A549 (cell line): ENCODE measurements at regions not wholly inside any gene's neighbourhood (a gene's known extent, or its start where the extent isn't known, plus 50 kb on each side); places are given as distances from the start of the nearest gene placed in this dataset.

ENCODE experiments used
- CHD2 ChIP-seq: fragments of 150-350 bp; IDR thresholded peaks from 2 replicates; pipeline ENCODE4 v1.6.1; 2014; ENCODE audit warnings: low read length; ENCODE audit not compliant: partially characterized antibody
- CTCF ChIP-seq: fragments of >200 bp; sonication (Bioruptor Twin); formaldehyde crosslinking; IDR thresholded peaks from 3 replicates; pipeline ENCODE4 v1.5.1; 2016
- NPAS2 ChIP-seq: fragments of 250-450 bp; sonication (Bioruptor Pico); IDR thresholded peaks from 2 replicates; pipeline ENCODE4 v1.8.0; 2022; ENCODE audit warnings: mild to moderate bottlenecking, moderate library complexity, borderline replicate concordance
- RFX5 ChIP-seq: fragments of 450-650 bp; IDR thresholded peaks from 2 replicates; pipeline ENCODE4 v1.7.1; 2014; ENCODE audit warnings: antibody characterized with exemption, mild to moderate bottlenecking, moderate library complexity
- SMC3 ChIP-seq: fragments of >200 bp; sonication (Bioruptor Twin); formaldehyde crosslinking; IDR thresholded peaks from 3 replicates; pipeline ENCODE4 v1.6.1; 2018; ENCODE audit warnings: inconsistent platforms
- TF ChIP-seq, protein P1 (sequence below): fragments of 150-350 bp; IDR thresholded peaks from 2 replicates; pipeline ENCODE4 v1.6.1; 2014; ENCODE audit warnings: low read depth, mild to moderate bottlenecking, low read length

DNA sequence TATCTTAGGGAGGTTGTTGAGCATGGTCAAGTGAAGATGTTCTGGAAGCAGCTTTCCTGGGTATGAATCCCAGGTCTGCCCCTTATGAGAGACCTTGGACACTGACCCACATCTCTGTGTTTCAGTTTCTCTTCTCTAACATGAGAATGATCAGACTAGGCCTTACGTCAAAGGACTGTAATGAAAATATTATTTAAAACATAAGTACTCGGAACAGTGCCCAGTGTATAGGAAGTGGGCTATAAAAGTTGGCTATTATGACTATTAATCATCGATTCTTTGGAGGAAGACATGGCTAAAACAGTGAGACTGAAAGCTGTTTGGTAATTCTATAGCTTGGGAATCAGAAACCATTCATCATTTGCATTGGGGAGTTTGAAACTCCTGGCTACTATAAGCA lies 65.3 kb upstream of the MYO10 start:
- no peak for TF ChIP-seq CTCF
- TF ChIP-seq, protein P1, sequence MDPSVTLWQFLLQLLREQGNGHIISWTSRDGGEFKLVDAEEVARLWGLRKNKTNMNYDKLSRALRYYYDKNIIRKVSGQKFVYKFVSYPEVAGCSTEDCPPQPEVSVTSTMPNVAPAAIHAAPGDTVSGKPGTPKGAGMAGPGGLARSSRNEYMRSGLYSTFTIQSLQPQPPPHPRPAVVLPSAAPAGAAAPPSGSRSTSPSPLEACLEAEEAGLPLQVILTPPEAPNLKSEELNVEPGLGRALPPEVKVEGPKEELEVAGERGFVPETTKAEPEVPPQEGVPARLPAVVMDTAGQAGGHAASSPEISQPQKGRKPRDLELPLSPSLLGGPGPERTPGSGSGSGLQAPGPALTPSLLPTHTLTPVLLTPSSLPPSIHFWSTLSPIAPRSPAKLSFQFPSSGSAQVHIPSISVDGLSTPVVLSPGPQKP = no peak
- no peak for TF ChIP-seq CHD2
- TF ChIP-seq SMC3 = no peak
- TF ChIP-seq NPAS2 (CRISPR knock-in tag) = no peak
- no peak for TF ChIP-seq RFX5
